GM12878 (cell line): ENCODE measurements at regions not wholly inside any gene's neighbourhood (a gene's known extent, or its start where the extent isn't known, plus 50 kb on each side); places are given as distances from the start of the nearest gene placed in this dataset.

Experiments used
- CTCF ChIP-seq, 3 experiments: IDR thresholded peaks in 2 of 3; conservative IDR thresholded peaks in 1 of 3; 2 replicates each; pipeline ENCODE4 v1.5.1; 2011; ENCODE audit warnings: low read depth in 3 of 3, low read length in 3 of 3, mild to moderate bottlenecking in 3 of 3, control low read depth in 2 of 3, moderate library complexity in 2 of 3, inconsistent platforms in 1 of 3, mixed read lengths in 1 of 3; ENCODE audit not compliant: control insufficient read depth in 2 of 3, insufficient read depth in 1 of 3; ENCODE audit errors: extremely low read depth in 1 of 3
- EZH2 ChIP-seq: IDR thresholded peaks from 2 replicates; pipeline ENCODE4 v1.6.1; 2012; ENCODE audit warnings: low read depth, mild to moderate bottlenecking, control low read depth, inconsistent platforms, low read length, borderline replicate concordance; ENCODE audit not compliant: control insufficient read depth
- HCFC1 ChIP-seq: fragments of 150-350 bp; IDR thresholded peaks from 2 replicates; pipeline ENCODE4 v1.6.1; 2014; ENCODE audit warnings: low read length
- POLR2A ChIP-seq: IDR thresholded peaks from 2 replicates; pipeline ENCODE4 v1.6.1; 2011; ENCODE audit warnings: low read depth, mild to moderate bottlenecking, low read length
- RB1 ChIP-seq: fragments of 450-650 bp; formaldehyde crosslinking; IDR thresholded peaks from 2 replicates; pipeline ENCODE4 v1.6.1; 2017; ENCODE audit warnings: mild to moderate bottlenecking, borderline replicate concordance
- SIN3A ChIP-seq: IDR thresholded peaks from 2 replicates; pipeline ENCODE4 v1.6.1; 2012; ENCODE audit warnings: low read depth, low read length, improper control_type of control experiment
- ZNF274 ChIP-seq: IDR thresholded peaks from one replicate; pipeline ENCODE4 v1.8.0; 2011; ENCODE audit not compliant: insufficient read length, insufficient read depth

- TF ChIP-seq EZH2 (no peak), CTCF (IDR thresholded peaks at IDR 0.05 in 2 of 3, conservative IDR thresholded peaks at IDR 0.05 in 1 of 3; ENCODE audit: control insufficient read depth in 2 of 3, extremely low read depth in 1 of 3, insufficient read depth in 1 of 3, low read depth in 3 of 3, low read length in 3 of 3) (no peak), ZNF274 (no peak), POLR2A (peak; percentile 53), SIN3A (peak; percentile 10; the same call in 1 of the 2 replicates), RB1 (no peak), HCFC1 (no peak)
These were observed 109.5 kb downstream of the KCNRG start for GRCh38 chr13:50124536-50125303.
